ENCODE measurements at regions not wholly inside any gene's neighbourhood (a gene's known extent, or its start where the extent isn't known, plus 50 kb on each side); places are given as distances from the start of the nearest gene placed in this dataset.
A peak's percentile ranks its signal among the peaks of the same experiment; 100 is the strongest.

- peak; percentile 74 to 86 (median 82) for DNase-seq
Observed at GRCh38 chr1:181142096-181142958, 53.8 kb downstream of the IER5 start.

- DNase-seq: no peak
Observed at GRCh38 chr1:181143102-181143859, 54.8 kb downstream of the IER5 start.

GRCh38 chr1:181144238-181144637 is 55.7 kb downstream of the IER5 start:
- DNase-seq: no peak

GRCh38 chr1:181148636-181149035 is 60.1 kb downstream of the IER5 start:
- no peak for DNase-seq

GRCh38 chr1:181149326-181150125 is 61.0 kb downstream of the IER5 start:
- DNase-seq: peak; percentile 46 to 90 (median 66)

GRCh38 chr1:181150273-181150672 is 61.8 kb downstream of the IER5 start:
- DNase-seq: no peak

- DNase-seq: no peak
Observed at GRCh38 chr1:181150842-181151241, 62.3 kb downstream of the IER5 start.

- DNase-seq: peak in 1 of 5 donors; percentile 29
Observed at GRCh38 chr1:181151378-181152326, 63.2 kb downstream of the IER5 start.

- no peak for DNase-seq
Observed at GRCh38 chr1:181152892-181153633, 64.6 kb downstream of the IER5 start.

GRCh38 chr1:181153634-181153961 is 65.1 kb downstream of the IER5 start:
- DNase-seq: no peak

GRCh38 chr1:181155339-181155738 is 66.8 kb downstream of the IER5 start:
- DNase-seq: no peak

GRCh38 chr1:181159451-181160140 is 71.1 kb downstream of the IER5 start:
- DNase-seq: peak; percentile 24 to 83 (median 38)

GRCh38 chr1:181160322-181160721 is 71.8 kb downstream of the IER5 start:
- DNase-seq: no peak

GRCh38 chr1:181160998-181161870 is 72.7 kb downstream of the IER5 start:
- DNase-seq: peak in 1 of 5 donors; percentile 47

- DNase-seq: no peak
Observed at GRCh38 chr1:181163662-181164061, 75.2 kb downstream of the IER5 start.

GRCh38 chr1:181166377-181167196 is 78.1 kb downstream of the IER5 start:
- DNase-seq: peak; percentile 30 to 78 (median 59)

GRCh38 chr1:181169281-181169865 is 80.9 kb downstream of the IER5 start:
- DNase-seq: no peak

GRCh38 chr1:181170194-181170593 is 81.7 kb downstream of the IER5 start:
- no peak for DNase-seq

Data from T-helper 1 cell (primary cell).